ENCODE measurements at regions not wholly inside any gene's neighbourhood (a gene's known extent, or its start where the extent isn't known, plus 50 kb on each side); places are given as distances from the start of the nearest gene placed in this dataset.

GRCh38 chr12:75666126-75666938 is 154.9 kb upstream of the KRR1 start (continued):
- TF ChIP-seq ZNF224 (CRISPR knock-in tag; IDR thresholded peaks at IDR 0.05) (no peak), HMGXB3 (CRISPR knock-in tag; IDR thresholded peaks at IDR 0.05; ENCODE audit: borderline replicate concordance) (no peak; the same call in 1 of the 2 replicates), TCF12 (IDR thresholded peaks at IDR 0.05) (no peak), TCF12 (CRISPR knock-in tag; IDR thresholded peaks at IDR 0.05) (peak; percentile 54; the same call in 1 of the 2 replicates), ZHX2 (IDR thresholded peaks at IDR 0.05; ENCODE audit: low read depth) (no peak), ZHX2 (CRISPR knock-in tag; IDR thresholded peaks at IDR 0.05; ENCODE audit: borderline replicate concordance) (peak; percentile 38; the same call in 1 of the 2 replicates), MAFF (IDR thresholded peaks at IDR 0.05; ENCODE audit: low read depth, low read length) (no peak), ZBTB43 (CRISPR knock-in tag; conservative IDR thresholded peaks at IDR 0.05) (no peak), FOXP4 (CRISPR knock-in tag; IDR thresholded peaks at IDR 0.05) (peak; percentile 87), ZNF468 (CRISPR knock-in tag; IDR thresholded peaks at IDR 0.05) (no peak), ZSCAN30 (CRISPR knock-in tag; IDR thresholded peaks at IDR 0.05) (no peak), PHF5A (CRISPR knock-in tag; IDR thresholded peaks at IDR 0.05; ENCODE audit: low read depth, unreplicated experiment) (no peak), GZF1 (CRISPR knock-in tag; IDR thresholded peaks at IDR 0.05) (0 out of 2 replicates have a peak, but pooled peaks have one; percentile 37)
